Fibroblast of lung (primary cell): ENCODE measurements at regions not wholly inside any gene's neighbourhood (a gene's known extent, or its start where the extent isn't known, plus 50 kb on each side); places are given as distances from the start of the nearest gene placed in this dataset.

Source experiments
- DNase-seq, 2 donors: peaks; one replicate each; pipeline versions ENCODE4 v3.0.0 to v3.0.0-alpha.2; 2010; ENCODE audit warnings: low read depth in 2 of 2
- H2AFZ ChIP-seq: 2 replicates; pipeline ENCODE4 v1.5.1; 2012; ENCODE audit warnings: low read length, control low read depth, inconsistent platforms
- H3K27ac ChIP-seq: 2 replicates; pipeline ENCODE4 v1.5.1; 2011; ENCODE audit warnings: low read length, control low read depth; ENCODE audit not compliant: insufficient read depth
- H3K27me3 ChIP-seq: 2 replicates; pipeline ENCODE4 v1.5.1; 2011; ENCODE audit warnings: mild to moderate bottlenecking, low read length; ENCODE audit not compliant: control insufficient read depth, insufficient read depth
- H3K36me3 ChIP-seq: 2 replicates; pipeline ENCODE4 v1.5.1; 2011; ENCODE audit warnings: low read length; ENCODE audit not compliant: control insufficient read depth, insufficient read depth
- H3K4me1 ChIP-seq: 2 replicates; pipeline ENCODE4 v1.5.1; 2011; ENCODE audit warnings: low read length; ENCODE audit not compliant: control insufficient read depth, insufficient read depth; ENCODE audit errors: extremely low read depth
- H3K4me2 ChIP-seq: 2 replicates; pipeline ENCODE4 v1.5.1; 2011; ENCODE audit warnings: low read length, control low read depth; ENCODE audit not compliant: insufficient read depth; ENCODE audit errors: extremely low read depth
- H3K4me3 ChIP-seq, 4 experiments: fragments of 200-600 bp in 1 of 4; sonication (generic) in 1 of 4; replicated peaks in 1 of 4; 2 replicates each; pipeline ENCODE4 v1.5.1; 2011 to 2016; ENCODE audit warnings: low read length in 4 of 4, low read depth in 3 of 4, mild to moderate bottlenecking in 3 of 4, control low read depth in 2 of 4, inconsistent platforms in 1 of 4, mixed read lengths in 1 of 4; ENCODE audit not compliant: insufficient read depth in 1 of 4; ENCODE audit errors: control extremely low read depth in 1 of 4
- H3K79me2 ChIP-seq: 2 replicates; pipeline ENCODE4 v1.5.1; 2012; ENCODE audit warnings: mild to moderate bottlenecking, low read length, inconsistent platforms; ENCODE audit not compliant: control insufficient read depth, insufficient read depth
- H3K9ac ChIP-seq: 2 replicates; pipeline ENCODE4 v1.5.1; 2011; ENCODE audit warnings: mild to moderate bottlenecking, low read length, control low read depth; ENCODE audit not compliant: insufficient read depth
- H3K9me3 ChIP-seq: 2 replicates; pipeline ENCODE4 v1.5.1; 2012; ENCODE audit warnings: low read depth, low read length; ENCODE audit not compliant: control insufficient read depth, insufficient read depth
- H4K20me1 ChIP-seq: 2 replicates; pipeline ENCODE4 v1.5.1; 2011; ENCODE audit warnings: low read length; ENCODE audit not compliant: control insufficient read depth, insufficient read depth; ENCODE audit errors: extremely low read depth
- EZH2 ChIP-seq: IDR thresholded peaks from 2 replicates; pipeline ENCODE4 v1.5.1; 2012; ENCODE audit warnings: low read length, control low read depth, mild to moderate bottlenecking; ENCODE audit errors: missing control alignments
- TF ChIP-seq, protein P1 (sequence below), 2 donors: IDR thresholded peaks in 1 of 2; conservative IDR thresholded peaks in 1 of 2; 1 replicate in 1 of 2; 2 replicates in 1 of 2; pipeline ENCODE4 v1.5.1; 2011 to 2012; ENCODE audit warnings: low read length in 2 of 2, control low read depth in 1 of 2, inconsistent platforms in 1 of 2, low read depth in 1 of 2, mild to moderate bottlenecking in 1 of 2

DNA sequence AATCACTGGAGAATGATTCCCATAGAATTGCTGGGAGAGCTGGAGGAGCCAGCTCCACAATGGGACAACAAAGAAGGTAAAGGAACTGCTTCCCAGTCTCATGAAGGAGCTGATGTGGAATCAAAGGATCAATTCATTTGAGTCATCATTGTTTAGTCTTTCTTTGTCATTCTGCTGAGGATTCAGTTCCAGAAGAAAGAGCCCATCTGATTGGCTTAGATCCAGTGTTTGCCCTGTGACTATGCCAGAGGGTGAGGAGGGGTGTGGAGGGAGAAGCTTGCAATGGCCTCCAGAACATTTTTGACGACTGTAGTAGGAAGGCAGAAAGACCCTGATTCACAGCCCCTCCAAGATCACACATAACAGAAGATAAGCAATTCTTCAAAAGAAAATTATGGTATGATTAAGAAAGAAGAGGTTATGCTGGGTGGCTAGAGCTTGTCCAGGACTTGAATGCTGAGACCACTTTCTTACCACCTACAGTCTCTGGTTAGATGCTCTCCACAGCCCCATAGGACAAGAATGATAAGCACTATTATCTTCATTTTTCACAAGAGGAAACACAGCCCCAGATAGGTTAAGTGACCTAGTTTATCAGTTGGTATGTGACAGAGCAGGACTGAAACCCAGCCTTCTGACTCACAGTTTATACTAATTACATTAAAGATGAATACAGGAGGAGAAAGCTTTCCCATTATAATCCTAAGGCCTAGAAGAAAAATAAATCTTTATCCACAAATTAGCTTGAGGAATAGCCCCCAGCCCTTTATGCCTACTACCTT is 363.1 kb downstream of the PRELID2 start:
- H3K9ac ChIP-seq: no peak overlapping the region
- H3K79me2 ChIP-seq: no peaks in the 10 kb centered on the region
- H3K4me1 ChIP-seq: no peaks in the 10 kb centered on the region
- TF ChIP-seq, protein P1, sequence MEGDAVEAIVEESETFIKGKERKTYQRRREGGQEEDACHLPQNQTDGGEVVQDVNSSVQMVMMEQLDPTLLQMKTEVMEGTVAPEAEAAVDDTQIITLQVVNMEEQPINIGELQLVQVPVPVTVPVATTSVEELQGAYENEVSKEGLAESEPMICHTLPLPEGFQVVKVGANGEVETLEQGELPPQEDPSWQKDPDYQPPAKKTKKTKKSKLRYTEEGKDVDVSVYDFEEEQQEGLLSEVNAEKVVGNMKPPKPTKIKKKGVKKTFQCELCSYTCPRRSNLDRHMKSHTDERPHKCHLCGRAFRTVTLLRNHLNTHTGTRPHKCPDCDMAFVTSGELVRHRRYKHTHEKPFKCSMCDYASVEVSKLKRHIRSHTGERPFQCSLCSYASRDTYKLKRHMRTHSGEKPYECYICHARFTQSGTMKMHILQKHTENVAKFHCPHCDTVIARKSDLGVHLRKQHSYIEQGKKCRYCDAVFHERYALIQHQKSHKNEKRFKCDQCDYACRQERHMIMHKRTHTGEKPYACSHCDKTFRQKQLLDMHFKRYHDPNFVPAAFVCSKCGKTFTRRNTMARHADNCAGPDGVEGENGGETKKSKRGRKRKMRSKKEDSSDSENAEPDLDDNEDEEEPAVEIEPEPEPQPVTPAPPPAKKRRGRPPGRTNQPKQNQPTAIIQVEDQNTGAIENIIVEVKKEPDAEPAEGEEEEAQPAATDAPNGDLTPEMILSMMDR (conservative IDR thresholded peaks at IDR 0.05 in 1 of 2, IDR thresholded peaks at IDR 0.05 in 1 of 2; ENCODE audit: low read depth in 1 of 2, low read length in 2 of 2): no peak
- no peak for TF ChIP-seq EZH2
- H3K9me3 ChIP-seq: no peaks in the 10 kb centered on the region
- H4K20me1 ChIP-seq: no peaks in the 10 kb centered on the region
- no peak overlapping the region for H3K4me2 ChIP-seq
- no peak overlapping the region for H3K4me3 ChIP-seq
- no peaks in the 10 kb centered on the region for H3K36me3 ChIP-seq
- no peak overlapping the region for H3K27ac ChIP-seq
- peak in 1 of 2 donors; percentile 43 for DNase-seq
- H2AFZ ChIP-seq: no peak overlapping the region
- no peaks in the 10 kb centered on the region for H3K27me3 ChIP-seq

DNA sequence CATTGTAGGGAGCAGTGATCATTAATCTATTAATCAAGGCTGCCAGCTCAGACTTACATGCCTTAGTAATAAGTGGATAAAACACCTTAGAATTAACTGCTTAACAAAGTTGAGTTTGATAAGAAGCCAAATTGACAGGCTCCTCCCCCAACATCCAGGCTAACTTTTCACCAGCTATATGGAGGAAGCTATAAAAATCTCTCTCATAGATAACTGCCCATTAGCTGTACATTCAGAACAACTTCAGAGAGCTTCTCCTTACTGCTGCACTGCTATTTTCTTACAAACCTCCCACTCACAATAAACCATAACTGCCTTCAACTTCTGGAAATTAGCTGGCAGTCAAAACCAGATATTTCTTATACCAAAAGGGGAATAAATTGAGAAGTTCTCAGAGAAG is 364.1 kb downstream of the PRELID2 start:
- Histone ChIP-seq H4K20me1 (no peaks in the 10 kb centered on the region), H3K9ac (no peak overlapping the region), H3K27me3 (no peaks in the 10 kb centered on the region), H3K4me1 (no peaks in the 10 kb centered on the region), H3K4me2 (no peak overlapping the region), H3K4me3 (no peak overlapping the region), H3K36me3 (no peaks in the 10 kb centered on the region), H2AFZ (no peak overlapping the region), H3K27ac (no peak overlapping the region), H3K9me3 (no peaks in the 10 kb centered on the region), H3K79me2 (no peaks in the 10 kb centered on the region)
- DNase-seq: no peak
- TF ChIP-seq, protein P1 (conservative IDR thresholded peaks at IDR 0.05 in 1 of 2, IDR thresholded peaks at IDR 0.05 in 1 of 2; ENCODE audit: low read depth in 1 of 2, low read length in 2 of 2): no peak
- no peak for TF ChIP-seq EZH2

DNA sequence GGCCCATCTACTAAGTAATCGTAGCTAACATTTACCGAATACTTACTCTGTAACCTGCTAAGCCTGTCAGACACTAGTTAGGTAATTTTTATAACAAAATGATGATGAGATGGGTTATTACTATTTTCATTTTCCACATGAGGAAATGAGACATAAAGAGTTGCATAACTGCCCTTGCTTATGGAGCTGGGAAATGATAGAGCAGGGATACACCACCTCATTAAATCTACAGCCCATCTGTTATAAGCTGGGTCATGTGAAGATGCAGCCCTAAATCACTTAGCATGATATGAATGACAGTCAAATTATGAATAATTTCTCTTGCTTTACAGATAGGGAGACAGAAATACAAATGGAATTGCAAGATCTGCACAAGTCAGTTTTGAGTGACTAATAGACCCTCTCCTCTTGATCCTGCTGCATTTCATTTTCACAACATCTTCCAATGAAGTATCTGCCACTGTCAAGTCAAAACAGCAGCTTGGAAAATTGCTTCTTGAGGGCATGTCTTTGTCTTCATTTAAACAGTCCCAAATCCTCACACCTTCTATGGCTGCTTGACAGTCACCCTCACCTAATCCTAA is 364.7 kb downstream of the PRELID2 start:
- H3K9ac ChIP-seq: no peak overlapping the region
- no peak overlapping the region for H3K4me2 ChIP-seq
- TF ChIP-seq, protein P1 (conservative IDR thresholded peaks at IDR 0.05 in 1 of 2, IDR thresholded peaks at IDR 0.05 in 1 of 2; ENCODE audit: low read depth in 1 of 2, low read length in 2 of 2): no peak
- no peak for TF ChIP-seq EZH2
- no peaks in the 10 kb centered on the region for H4K20me1 ChIP-seq
- no peaks in the 10 kb centered on the region for H3K79me2 ChIP-seq
- H3K4me3 ChIP-seq: no peak overlapping the region
- no peaks in the 10 kb centered on the region for H3K36me3 ChIP-seq
- no peak for DNase-seq
- H3K27me3 ChIP-seq: no peaks in the 10 kb centered on the region
- H3K4me1 ChIP-seq: no peaks in the 10 kb centered on the region
- H3K27ac ChIP-seq: no peak overlapping the region
- no peaks in the 10 kb centered on the region for H3K9me3 ChIP-seq
- H2AFZ ChIP-seq: no peak overlapping the region
